GM19238 (cell line): ENCODE measurements at regions not wholly inside any gene's neighbourhood (a gene's known extent, or its start where the extent isn't known, plus 50 kb on each side); places are given as distances from the start of the nearest gene placed in this dataset.

Experiments
- DNase-seq: peaks from one replicate; pipeline ENCODE4 v3.0.0; 2011; ENCODE audit warnings: low spot score; ENCODE audit not compliant: insufficient read length

- no peak for DNase-seq
Observed at GRCh38 chr19:31500946-31501345, 151.7 kb upstream of the TSHZ3 start.

- no peak for DNase-seq
Observed at GRCh38 chr19:31501427-31502195, 152.4 kb upstream of the TSHZ3 start.

- no peak for DNase-seq
Observed at GRCh38 chr19:31502536-31503170, 153.4 kb upstream of the TSHZ3 start.

GRCh38 chr19:31503211-31503610 is 154.0 kb upstream of the TSHZ3 start:
- no peak for DNase-seq

- DNase-seq = no peak
Observed at GRCh38 chr19:31504221-31504620, 155.0 kb upstream of the TSHZ3 start.

GRCh38 chr19:31505596-31505910 is 156.3 kb upstream of the TSHZ3 start:
- DNase-seq = no peak

GRCh38 chr19:31506102-31506501 is 156.9 kb upstream of the TSHZ3 start:
- DNase-seq = no peak

GRCh38 chr19:31510635-31511034 is 161.4 kb upstream of the TSHZ3 start:
- no peak for DNase-seq

GRCh38 chr19:31511098-31511497 is 161.9 kb upstream of the TSHZ3 start:
- DNase-seq = no peak

GRCh38 chr19:31511696-31512095 is 162.5 kb upstream of the TSHZ3 start:
- no peak for DNase-seq

GRCh38 chr19:31512181-31512970 is 163.1 kb upstream of the TSHZ3 start:
- DNase-seq = no peak

- no peak for DNase-seq
Observed at GRCh38 chr19:31513841-31514240, 164.6 kb upstream of the TSHZ3 start.

GRCh38 chr19:31515931-31516330 is 166.7 kb upstream of the TSHZ3 start:
- DNase-seq = no peak

- DNase-seq = no peak
Observed at GRCh38 chr19:31516756-31517155, 167.5 kb upstream of the TSHZ3 start.

GRCh38 chr19:31517224-31518180 is 168.3 kb upstream of the TSHZ3 start:
- DNase-seq = no peak

GRCh38 chr19:31518216-31519020 is 169.2 kb upstream of the TSHZ3 start:
- DNase-seq = no peak

- DNase-seq = no peak
Observed at GRCh38 chr19:31519256-31519655, 170.0 kb upstream of the TSHZ3 start.

- DNase-seq = no peak
Observed at GRCh38 chr19:31519908-31520307, 170.7 kb upstream of the TSHZ3 start.

- no peak for DNase-seq
Observed at GRCh38 chr19:31520633-31521032, 171.4 kb upstream of the TSHZ3 start.

- no peak for DNase-seq
Observed at GRCh38 chr19:31525610-31526147, 176.4 kb upstream of the TSHZ3 start.
